ENCODE measurements at regions not wholly inside any gene's neighbourhood (a gene's known extent, or its start where the extent isn't known, plus 50 kb on each side); places are given as distances from the start of the nearest gene placed in this dataset.
"Not testable (repeated sequence)": the region's sequence is repeated elsewhere in the genome, so short reads cannot be mapped to it uniquely, and the experiment has no call there.

DNA sequence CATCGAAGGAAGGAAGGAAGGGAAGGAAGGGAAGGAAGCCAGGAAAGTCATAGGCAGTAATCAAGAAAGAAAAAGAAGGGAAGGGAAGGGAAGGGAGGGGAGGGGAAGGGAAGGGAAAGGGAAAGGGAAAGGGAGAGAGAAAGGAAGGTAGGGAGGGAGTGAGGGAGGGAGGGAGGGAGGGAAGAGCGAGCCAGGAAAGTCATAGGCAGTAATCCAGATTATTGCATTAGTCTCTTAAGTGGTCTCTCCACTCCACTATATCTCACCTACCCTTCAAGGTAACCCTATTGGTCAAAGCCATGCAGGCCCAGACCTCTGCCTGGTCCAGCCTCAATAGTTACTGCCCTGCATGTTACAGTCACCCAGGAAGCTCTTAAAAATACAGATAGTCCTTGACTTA is 106.2 kb upstream of the RAP2B start:
- Histone ChIP-seq H3K9me3 (no peaks in the 10 kb centered on the region), H3K27ac (no peak overlapping the region), H3K36me3 (no peaks in the 10 kb centered on the region), H3K4me1 (peaks cover 0 to 24% (median 16%) of the 10 kb centered on the region in 4 donors), H3K4me3 (no peak overlapping the region), H3K27me3 (no peaks in the 10 kb centered on the region)
- intact Hi-C loops (cut with DNase I) = no loop called here
- TF ChIP-seq POLR2AphosphoS5 (IDR thresholded peaks at IDR 0.05) (no peak), POLR2A (IDR thresholded peaks at IDR 0.05) (no peak), EP300 (IDR thresholded peaks at IDR 0.05) (no peak)
- TF ChIP-seq, protein P1, sequence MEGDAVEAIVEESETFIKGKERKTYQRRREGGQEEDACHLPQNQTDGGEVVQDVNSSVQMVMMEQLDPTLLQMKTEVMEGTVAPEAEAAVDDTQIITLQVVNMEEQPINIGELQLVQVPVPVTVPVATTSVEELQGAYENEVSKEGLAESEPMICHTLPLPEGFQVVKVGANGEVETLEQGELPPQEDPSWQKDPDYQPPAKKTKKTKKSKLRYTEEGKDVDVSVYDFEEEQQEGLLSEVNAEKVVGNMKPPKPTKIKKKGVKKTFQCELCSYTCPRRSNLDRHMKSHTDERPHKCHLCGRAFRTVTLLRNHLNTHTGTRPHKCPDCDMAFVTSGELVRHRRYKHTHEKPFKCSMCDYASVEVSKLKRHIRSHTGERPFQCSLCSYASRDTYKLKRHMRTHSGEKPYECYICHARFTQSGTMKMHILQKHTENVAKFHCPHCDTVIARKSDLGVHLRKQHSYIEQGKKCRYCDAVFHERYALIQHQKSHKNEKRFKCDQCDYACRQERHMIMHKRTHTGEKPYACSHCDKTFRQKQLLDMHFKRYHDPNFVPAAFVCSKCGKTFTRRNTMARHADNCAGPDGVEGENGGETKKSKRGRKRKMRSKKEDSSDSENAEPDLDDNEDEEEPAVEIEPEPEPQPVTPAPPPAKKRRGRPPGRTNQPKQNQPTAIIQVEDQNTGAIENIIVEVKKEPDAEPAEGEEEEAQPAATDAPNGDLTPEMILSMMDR (IDR thresholded peaks at IDR 0.05) = no peak
- DNase-seq = no peak
- WGBS, 2 donors = 93% methylated on average over 2 of the region's 2 CpGs

DNA sequence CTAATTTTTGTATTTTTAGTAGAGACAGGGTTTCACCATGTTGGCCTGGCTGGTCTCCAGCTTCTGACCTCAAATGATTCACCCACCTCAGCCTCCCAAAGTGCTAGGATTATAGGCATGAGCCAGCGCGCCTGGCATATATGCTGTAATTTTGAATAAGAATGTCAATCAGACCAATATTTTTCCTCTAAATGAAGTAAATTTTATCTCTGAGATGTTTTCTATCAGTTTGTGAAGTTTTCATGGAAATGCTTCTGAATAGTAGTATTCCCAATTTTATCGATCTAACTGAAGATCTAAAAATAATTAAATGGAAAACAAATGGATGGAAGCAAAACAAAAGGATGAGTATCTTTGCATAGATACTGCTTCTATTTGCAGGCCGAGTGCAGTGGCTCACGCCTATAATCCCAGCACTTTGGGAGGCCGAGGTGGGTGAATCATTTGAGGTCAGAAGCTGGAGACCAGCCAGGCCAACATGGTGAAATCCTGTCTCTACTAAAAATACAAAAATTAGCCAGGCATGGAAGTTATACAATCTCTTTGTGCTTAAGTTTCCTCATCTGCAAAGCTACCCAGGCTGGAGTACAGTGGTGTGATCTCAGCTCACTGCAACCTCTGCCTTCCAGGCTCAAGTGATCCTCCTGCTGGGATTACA is 103.9 kb upstream of the RAP2B start:
- H3K4me1 ChIP-seq; H3K27me3 ChIP-seq; H3K4me3 ChIP-seq; intact Hi-C loops (cut with DNase I); H3K9me3 ChIP-seq; H3K36me3 ChIP-seq: not testable (repeated sequence)
- WGBS, 2 donors = 81 to 83% methylated on average over 6 of the region's 6 CpGs
- DNase-seq = peak; percentile 67
- peak overlapping the region in 1 of 4 donors; percentile 39 for H3K27ac ChIP-seq

DNA sequence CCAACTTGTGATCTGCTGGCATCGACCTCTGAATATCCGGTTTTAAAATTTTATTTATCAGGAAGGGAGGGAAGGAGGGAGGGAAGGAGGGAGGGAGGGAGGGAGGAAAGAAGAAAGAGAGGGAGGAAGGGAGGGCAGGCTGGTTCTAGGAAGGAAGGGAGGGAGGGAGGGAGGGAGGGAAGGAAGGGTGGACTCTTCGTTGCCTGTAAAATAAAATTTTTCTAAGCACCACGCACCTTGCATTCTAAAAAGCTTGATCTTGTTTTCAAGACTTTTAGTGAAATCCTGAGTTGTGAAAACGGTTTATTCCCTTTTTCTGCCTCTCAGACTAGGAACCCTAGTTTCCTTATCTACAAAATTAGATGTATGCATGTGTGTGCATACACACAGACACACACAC is 101.7 kb upstream of the RAP2B start:
- Histone ChIP-seq H3K9me3 (no peaks in the 10 kb centered on the region), H3K27ac (no peak overlapping the region), H3K27me3 (no peaks in the 10 kb centered on the region), H3K4me1 (peaks cover 0 to 9% (median 3%) of the 10 kb centered on the region in 4 donors), H3K36me3 (no peaks in the 10 kb centered on the region), H3K4me3 (no peak overlapping the region)
- 76 to 82% methylated on average over 5 of the region's 5 CpGs for WGBS, 2 donors
- TF ChIP-seq POLR2AphosphoS5 (IDR thresholded peaks at IDR 0.05) (no peak), EP300 (IDR thresholded peaks at IDR 0.05) (no peak), POLR2A (IDR thresholded peaks at IDR 0.05) (no peak)
- TF ChIP-seq, protein P1 (IDR thresholded peaks at IDR 0.05) = no peak
- intact Hi-C loops (cut with DNase I) = no loop called here
- no peak for DNase-seq

DNA sequence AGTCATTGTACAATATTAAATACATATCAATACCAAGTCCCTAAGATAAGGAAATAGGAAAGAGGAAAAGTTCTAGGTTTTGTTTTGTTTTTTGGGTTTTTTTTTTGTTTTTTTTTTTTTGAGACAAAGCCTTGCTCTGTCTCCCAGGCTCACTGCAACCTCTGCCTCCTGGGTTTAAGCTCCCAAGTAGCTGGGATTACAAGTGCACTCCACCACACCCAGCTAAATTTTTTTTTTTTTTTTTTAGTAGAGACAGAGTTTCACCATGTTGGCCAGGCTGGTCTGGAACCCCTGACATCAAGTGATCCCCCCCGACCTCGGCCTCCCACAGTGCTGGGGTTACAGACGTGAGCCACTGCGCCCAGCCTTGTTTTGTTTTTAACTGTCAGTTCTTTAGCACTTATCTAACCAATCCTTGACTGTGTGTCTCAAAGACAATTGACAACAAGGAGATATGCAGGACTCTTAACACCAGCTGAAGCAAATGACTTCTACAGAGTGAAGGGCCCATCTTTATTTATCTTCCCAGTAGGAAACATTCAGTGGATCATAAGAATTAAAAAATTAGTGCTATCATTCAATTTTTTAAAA is 100.0 kb upstream of the RAP2B start:
- TF ChIP-seq, protein P1 (IDR thresholded peaks at IDR 0.05) = no peak
- H3K27me3 ChIP-seq = no peaks in the 10 kb centered on the region
- DNase-seq = no peak
- peaks cover 0 to 9% (median 3%) of the 10 kb centered on the region in 4 donors for H3K4me1 ChIP-seq
- WGBS, 2 donors = 91% methylated on average over 4 of the region's 4 CpGs
- H3K27ac ChIP-seq = no peak overlapping the region
- intact Hi-C loops (cut with DNase I) = no loop called here
- no peak overlapping the region for H3K4me3 ChIP-seq
- no peaks in the 10 kb centered on the region for H3K9me3 ChIP-seq
- H3K36me3 ChIP-seq = no peaks in the 10 kb centered on the region

DNA sequence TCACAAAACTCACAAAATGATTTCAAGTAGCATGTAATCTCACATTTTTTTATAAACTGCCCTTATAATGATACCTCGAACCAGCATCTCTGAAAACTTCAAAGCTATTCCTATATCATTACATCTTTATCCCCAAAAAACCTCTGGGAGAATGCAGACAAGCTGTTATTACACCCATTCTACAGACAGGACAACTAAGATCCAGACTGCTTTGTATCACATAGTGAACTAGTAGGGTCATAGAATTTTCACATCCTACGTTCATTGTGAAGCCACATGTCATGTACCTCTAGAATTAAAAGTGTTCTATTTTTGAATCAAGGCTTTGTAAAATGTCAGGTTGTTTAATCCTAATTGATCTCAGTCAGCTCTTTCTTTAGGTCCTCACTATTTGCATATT is 98.7 kb upstream of the RAP2B start:
- TF ChIP-seq POLR2AphosphoS5 (IDR thresholded peaks at IDR 0.05) (no peak), POLR2A (IDR thresholded peaks at IDR 0.05) (no peak), EP300 (IDR thresholded peaks at IDR 0.05) (no peak)
- TF ChIP-seq, protein P1 (IDR thresholded peaks at IDR 0.05) = no peak
- intact Hi-C loops (cut with DNase I) = no loop called here
- no peak for DNase-seq
- no peaks in the 10 kb centered on the region for H3K9me3 ChIP-seq
- 88 to 93% methylated on average over 2 of the region's 2 CpGs for WGBS, 2 donors
- no peak overlapping the region for H3K27ac ChIP-seq
- H3K27me3 ChIP-seq = no peaks in the 10 kb centered on the region
- H3K36me3 ChIP-seq = no peaks in the 10 kb centered on the region
- H3K4me1 ChIP-seq = peaks cover 0 to 9% (median 3%) of the 10 kb centered on the region in 4 donors
- no peak overlapping the region for H3K4me3 ChIP-seq
